Hepatocyte (in vitro differentiated cells): ENCODE measurements at regions not wholly inside any gene's neighbourhood (a gene's known extent, or its start where the extent isn't known, plus 50 kb on each side); places are given as distances from the start of the nearest gene placed in this dataset.

ENCODE experiments used
- EZH2 ChIP-seq: fragments of 200-600 bp; sonication (generic); IDR thresholded peaks from 2 replicates; pipeline ENCODE4 v1.6.1; 2016; ENCODE audit warnings: antibody characterized with exemption, mild to moderate bottlenecking, borderline replicate concordance
- EZH2phosphoT487 ChIP-seq: fragments of 200-600 bp; sonication (generic); IDR thresholded peaks from one replicate; pipeline ENCODE4 v1.6.1; 2018; ENCODE audit warnings: antibody characterized with exemption, mild to moderate bottlenecking, low read depth, moderate library complexity; ENCODE audit not compliant: unreplicated experiment, severe bottlenecking
- TF ChIP-seq, protein P1 (sequence below): fragments of 200-600 bp; sonication (generic); IDR thresholded peaks from 2 replicates; pipeline ENCODE4 v1.5.1; 2016; ENCODE audit warnings: antibody characterized with exemption, mild to moderate bottlenecking; ENCODE audit not compliant: poor library complexity

- TF ChIP-seq, protein P1, sequence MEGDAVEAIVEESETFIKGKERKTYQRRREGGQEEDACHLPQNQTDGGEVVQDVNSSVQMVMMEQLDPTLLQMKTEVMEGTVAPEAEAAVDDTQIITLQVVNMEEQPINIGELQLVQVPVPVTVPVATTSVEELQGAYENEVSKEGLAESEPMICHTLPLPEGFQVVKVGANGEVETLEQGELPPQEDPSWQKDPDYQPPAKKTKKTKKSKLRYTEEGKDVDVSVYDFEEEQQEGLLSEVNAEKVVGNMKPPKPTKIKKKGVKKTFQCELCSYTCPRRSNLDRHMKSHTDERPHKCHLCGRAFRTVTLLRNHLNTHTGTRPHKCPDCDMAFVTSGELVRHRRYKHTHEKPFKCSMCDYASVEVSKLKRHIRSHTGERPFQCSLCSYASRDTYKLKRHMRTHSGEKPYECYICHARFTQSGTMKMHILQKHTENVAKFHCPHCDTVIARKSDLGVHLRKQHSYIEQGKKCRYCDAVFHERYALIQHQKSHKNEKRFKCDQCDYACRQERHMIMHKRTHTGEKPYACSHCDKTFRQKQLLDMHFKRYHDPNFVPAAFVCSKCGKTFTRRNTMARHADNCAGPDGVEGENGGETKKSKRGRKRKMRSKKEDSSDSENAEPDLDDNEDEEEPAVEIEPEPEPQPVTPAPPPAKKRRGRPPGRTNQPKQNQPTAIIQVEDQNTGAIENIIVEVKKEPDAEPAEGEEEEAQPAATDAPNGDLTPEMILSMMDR = no peak
- no peak for TF ChIP-seq EZH2phosphoT487
- TF ChIP-seq EZH2 = no peak
These were observed 121.9 kb upstream of the SETBP1 start for GRCh38 chr18:44558767-44559166.
